Tibial nerve (tissue), 3 donors: ENCODE measurements at regions not wholly inside any gene's neighbourhood (a gene's known extent, or its start where the extent isn't known, plus 50 kb on each side); places are given as distances from the start of the nearest gene placed in this dataset.

Experiments
- POLR2A ChIP-seq, 2 donors: fragments of 450-650 bp; IDR thresholded peaks; one replicate each; pipeline ENCODE4 v1.6.1; 2017; ENCODE audit warnings: antibody characterized with exemption in 2 of 2, mild to moderate bottlenecking in 2 of 2, moderate library complexity in 2 of 2
- TF ChIP-seq, protein P1 (sequence below), 5 experiments: fragments of 200-600 bp in 3 of 5; fragments of 450-650 bp in 2 of 5; sonication (generic) in 3 of 5; IDR thresholded peaks; one replicate each; pipeline ENCODE4 v1.5.1; 2016 to 2019; ENCODE audit warnings: antibody characterized with exemption in 5 of 5, mild to moderate bottlenecking in 3 of 5, moderate library complexity in 2 of 5

DNA sequence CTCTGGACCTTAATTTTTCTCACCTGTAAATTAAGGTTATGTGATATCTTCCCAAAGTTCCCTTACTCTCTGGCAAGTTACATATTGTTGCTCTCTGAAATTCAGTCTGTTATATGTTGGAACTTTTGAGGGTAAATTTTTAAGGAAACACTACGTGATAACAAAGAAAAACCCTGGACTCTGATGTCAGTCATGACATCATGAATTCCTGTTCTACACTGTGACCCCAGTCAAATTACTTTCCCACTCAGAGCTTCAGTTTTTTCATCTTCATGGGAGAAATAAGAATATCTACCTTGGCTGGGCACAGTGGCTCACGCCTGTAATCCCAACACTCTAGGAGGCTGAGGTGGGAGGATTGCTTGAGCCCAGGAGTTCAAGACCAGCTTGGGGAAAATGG is 164.6 kb upstream of the RALGAPA2 start:
- TF ChIP-seq, protein P1, sequence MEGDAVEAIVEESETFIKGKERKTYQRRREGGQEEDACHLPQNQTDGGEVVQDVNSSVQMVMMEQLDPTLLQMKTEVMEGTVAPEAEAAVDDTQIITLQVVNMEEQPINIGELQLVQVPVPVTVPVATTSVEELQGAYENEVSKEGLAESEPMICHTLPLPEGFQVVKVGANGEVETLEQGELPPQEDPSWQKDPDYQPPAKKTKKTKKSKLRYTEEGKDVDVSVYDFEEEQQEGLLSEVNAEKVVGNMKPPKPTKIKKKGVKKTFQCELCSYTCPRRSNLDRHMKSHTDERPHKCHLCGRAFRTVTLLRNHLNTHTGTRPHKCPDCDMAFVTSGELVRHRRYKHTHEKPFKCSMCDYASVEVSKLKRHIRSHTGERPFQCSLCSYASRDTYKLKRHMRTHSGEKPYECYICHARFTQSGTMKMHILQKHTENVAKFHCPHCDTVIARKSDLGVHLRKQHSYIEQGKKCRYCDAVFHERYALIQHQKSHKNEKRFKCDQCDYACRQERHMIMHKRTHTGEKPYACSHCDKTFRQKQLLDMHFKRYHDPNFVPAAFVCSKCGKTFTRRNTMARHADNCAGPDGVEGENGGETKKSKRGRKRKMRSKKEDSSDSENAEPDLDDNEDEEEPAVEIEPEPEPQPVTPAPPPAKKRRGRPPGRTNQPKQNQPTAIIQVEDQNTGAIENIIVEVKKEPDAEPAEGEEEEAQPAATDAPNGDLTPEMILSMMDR (IDR thresholded peaks at IDR 0.05), result no peak
- TF ChIP-seq POLR2A (IDR thresholded peaks at IDR 0.05), result no peak
